Fibroblast of skin of back (primary cell): ENCODE measurements at regions not wholly inside any gene's neighbourhood (a gene's known extent, or its start where the extent isn't known, plus 50 kb on each side); places are given as distances from the start of the nearest gene placed in this dataset.
"Not testable (repeated sequence)": the region's sequence is repeated elsewhere in the genome, so short reads cannot be mapped to it uniquely, and the experiment has no call there.

Source experiments
- DNase-seq: peaks from one replicate; pipeline ENCODE4 v3.0.0-alpha.2; 2013

- not testable (repeated sequence) for DNase-seq
Observed at GRCh38 chr4:94155404-94155803, 52.3 kb upstream of the SMARCAD1 start.

- DNase-seq, result no peak
Observed at GRCh38 chr4:94156826-94157225, 50.8 kb upstream of the SMARCAD1 start.
